ENCODE measurements at regions not wholly inside any gene's neighbourhood (a gene's known extent, or its start where the extent isn't known, plus 50 kb on each side); places are given as distances from the start of the nearest gene placed in this dataset.

DNA sequence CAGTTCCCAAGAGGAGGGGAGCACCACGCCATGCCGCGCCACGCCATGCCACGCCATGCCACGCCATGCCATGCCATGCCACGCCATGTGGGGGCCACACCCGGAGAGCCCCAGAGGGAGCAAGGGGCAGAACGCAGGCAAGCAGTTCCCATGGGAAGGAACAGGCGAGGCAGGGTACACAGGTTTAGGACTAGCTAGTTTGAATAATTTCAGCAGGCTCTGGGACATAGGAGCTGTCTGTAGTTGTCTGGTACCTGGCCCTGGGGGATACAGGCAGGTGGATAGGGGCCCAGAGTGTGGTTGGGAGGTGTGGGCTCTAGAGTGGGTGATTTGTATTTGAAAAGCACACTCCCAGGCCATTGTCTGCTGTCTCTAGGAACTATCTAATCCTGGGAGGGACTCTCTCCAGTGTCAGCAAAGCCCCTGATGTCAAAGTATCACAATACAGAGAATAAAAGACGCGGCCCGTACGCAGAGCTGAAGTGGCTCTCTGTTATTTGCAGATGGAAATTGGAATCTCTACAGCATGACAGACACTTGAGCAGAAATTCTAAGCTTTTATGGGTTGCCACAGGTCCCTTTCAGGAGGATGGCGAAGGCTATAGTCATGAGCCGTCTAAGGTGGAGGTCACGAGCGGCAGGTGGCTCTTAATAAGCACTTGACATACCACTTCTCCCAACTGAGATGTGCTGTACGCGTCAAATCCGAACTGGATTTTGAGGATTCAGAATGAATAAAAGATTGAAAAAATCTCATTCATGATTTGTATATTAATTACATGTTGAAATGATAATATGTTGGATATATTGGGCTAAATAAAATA lies 220.8 kb upstream of the TNRC6C start:
- DNase-seq: no peak

- no peak for DNase-seq
These were observed 219.6 kb upstream of the TNRC6C start for GRCh38 chr17:77738751-77739531.

GRCh38 chr17:77740481-77740880 lies 218.0 kb upstream of the TNRC6C start:
- no peak for DNase-seq

DNA sequence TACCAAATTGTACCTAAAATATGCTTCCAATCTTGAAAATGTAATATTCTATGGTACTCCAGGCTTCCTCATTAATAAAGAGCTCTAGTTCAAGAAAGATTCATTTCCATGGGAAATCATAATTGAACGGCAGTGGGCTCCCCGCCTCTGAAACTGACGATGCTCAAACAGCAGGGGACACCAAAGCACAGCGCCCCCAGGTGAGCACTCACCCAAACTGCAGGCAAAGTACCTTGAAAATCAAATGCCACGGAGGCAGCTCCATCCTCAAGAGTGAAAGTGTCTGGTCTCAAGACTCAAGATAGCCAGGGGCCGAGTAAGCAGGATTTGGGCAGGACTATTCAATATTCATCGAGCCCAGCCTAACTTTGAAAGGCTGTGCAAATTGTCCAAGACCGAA lies 217.4 kb upstream of the TNRC6C start:
- DNase-seq: peak; percentile 14 to 60

GRCh38 chr17:77742579-77742978 lies 215.9 kb upstream of the TNRC6C start:
- DNase-seq: no peak

DNA sequence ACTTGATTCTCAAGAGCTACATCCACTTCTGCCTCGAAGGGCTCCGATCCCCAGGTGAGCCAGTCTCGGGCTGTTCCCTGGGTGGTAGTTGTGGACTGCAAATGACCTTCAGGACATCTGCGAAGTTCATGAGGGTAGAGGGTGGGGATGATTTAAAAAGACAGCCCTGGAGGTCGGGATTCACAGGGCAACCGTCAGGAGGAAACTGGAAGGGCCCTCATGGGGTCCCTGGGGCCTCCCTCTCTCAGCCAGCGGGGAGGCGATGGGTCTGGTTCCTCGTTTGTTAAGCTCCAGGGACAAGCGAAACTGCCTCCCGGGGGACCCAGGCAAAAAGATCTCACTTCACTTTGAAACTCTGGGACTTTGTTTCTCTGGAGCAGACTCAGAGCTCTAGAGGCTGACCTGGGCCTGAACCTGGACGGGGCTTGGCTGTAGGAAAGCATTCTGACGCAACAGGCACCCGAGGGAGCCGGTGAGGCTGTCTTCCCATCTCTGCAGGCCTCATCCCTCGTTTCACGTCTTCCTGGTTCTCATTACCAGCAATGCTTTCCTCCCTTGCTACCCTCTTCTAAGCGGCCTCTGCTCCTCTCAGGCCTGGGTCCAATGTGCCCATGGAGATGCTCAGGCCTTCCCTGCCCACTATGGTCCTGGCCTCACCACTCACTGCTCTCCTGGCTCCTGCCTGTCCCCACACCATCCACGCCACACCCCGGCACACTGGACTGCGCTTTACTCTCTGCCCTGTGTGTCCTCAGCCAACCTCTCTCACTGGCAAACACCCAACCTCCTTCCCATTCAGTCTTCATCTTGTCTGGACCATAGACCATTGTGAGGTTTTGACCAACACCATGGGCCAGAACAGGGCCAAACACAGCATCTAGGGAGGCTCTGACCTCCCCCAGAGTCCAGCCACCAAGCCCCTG lies 214.2 kb upstream of the TNRC6C start:
- DNase-seq: no peak

DNA sequence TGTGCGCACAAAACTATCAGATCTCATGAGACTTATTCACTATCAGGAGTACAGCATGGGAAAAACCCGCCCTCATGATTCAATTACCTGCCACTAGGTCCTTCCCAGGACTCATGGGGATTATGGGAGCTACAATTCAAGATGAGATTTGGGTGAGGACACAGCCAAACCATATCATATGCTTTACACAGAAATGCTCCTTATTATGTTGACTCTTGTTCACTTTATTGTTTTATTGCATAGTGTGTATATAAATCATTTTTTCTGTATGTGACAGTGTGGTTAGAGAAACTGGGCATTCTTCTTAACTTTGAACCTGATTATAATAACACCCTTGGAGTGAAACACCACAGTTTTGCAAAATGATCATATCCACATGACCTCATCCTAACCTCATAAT lies 212.8 kb upstream of the TNRC6C start:
- no peak for DNase-seq

GRCh38 chr17:77746393-77746792 lies 212.1 kb upstream of the TNRC6C start:
- no peak for DNase-seq

GRCh38 chr17:77746896-77747554 lies 211.5 kb upstream of the TNRC6C start:
- no peak for DNase-seq

DNA sequence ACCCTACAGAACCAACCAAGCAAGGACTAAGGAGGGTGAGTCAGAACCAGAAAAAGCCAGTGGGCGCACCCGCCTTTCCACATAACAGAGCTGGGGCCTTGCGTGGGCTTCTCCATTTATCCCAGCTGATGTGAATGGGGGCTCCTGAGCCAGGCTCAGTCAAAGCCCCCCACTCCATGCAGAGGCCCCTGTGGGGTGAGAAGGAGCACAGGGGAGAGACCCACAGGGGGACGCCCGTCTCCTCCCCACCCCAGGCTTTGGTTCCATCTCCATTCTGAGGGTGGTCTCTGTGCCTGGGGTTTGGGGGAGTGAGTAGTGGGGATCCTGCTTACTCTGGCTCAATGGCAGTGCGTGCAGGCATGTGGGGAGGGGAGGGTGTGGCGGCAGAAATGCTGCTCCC lies 210.1 kb upstream of the TNRC6C start:
- DNase-seq: no peak

GRCh38 chr17:77749321-77749751 lies 209.2 kb upstream of the TNRC6C start:
- no peak for DNase-seq

DNA sequence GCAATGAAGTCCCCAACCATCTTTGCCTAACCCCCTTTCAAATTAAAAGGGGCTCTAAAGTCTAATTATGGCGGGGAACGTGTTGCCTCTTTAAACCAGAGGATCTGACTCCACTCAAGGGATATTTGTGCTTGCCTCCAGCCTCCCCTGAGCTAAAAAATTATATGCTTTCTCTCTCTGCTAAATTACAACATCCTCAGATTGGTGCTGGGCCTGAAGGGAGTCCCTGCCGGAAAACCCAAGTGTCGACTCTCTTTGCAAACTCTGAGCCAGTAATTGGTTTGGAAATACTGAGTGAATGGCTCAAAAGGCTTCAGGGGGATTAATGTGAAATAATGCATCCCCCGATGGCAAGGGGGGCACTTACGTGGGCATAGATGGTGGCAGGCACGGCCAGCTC lies 208.5 kb upstream of the TNRC6C start:
- no peak for DNase-seq

DNA sequence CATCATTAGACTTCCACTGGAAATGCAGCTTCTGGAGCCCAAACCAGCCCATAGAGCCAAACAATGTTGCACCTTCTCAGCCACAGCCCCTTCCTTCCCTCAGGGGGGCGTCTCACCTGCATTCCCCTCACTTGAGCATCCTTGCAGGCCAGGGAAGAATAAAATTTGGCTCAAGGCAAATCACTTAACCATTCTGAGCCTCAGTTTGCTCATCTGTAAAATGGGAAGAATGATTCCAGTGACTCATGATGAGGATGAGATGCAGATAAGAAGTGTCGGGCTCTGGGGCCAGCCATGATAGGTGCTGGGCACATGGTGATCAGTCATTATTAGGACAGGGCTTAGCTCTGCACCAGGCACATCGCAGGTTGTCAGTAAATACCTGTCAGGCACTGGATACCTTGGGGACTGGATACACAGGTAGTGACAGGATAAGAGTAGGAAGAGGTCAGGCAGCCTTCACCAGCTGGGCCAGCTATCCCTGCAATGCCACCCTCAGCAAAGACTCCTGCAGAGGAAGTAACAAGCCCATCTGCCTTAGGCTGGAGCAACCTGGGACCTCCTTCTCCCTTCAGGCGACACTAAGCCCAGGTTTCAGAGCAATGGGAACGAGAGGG lies 208.0 kb upstream of the TNRC6C start:
- DNase-seq: no peak

- no peak for DNase-seq
These were observed 205.3 kb upstream of the TNRC6C start for GRCh38 chr17:77753246-77753645.

DNA sequence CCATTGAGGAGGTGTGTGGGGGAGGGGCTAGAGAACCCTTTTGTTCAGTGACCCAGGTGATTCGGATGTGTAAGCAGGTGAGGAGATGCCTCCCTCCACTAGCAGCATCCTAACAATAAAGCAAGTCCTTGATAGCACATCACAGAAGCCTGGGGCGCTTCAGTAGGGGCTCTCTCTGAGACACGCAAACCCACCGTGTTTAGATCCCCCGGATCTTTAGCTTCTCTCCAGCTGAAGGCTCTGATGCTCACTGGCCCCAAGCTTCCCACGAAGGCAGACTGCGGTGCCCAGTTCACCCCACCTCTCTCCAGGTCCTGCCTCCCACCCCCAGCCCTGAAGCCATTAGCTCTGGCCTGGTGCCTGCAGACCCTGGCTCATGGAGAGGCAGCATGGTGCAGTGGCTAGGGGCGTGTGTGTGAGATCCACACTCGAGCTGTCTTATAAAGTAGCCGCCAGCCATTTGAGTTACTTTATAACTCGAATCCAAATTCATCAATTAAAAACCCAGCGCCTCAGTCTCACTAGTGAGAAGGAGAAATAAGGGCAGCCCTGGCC lies 204.7 kb upstream of the TNRC6C start:
- no peak for DNase-seq

GRCh38 chr17:77754956-77755355 lies 203.5 kb upstream of the TNRC6C start:
- no peak for DNase-seq

GRCh38 chr17:77755410-77755963 lies 203.0 kb upstream of the TNRC6C start:
- no peak for DNase-seq

- no peak for DNase-seq
These were observed 202.5 kb upstream of the TNRC6C start for GRCh38 chr17:77756028-77756427.

GRCh38 chr17:77756846-77757560 lies 201.5 kb upstream of the TNRC6C start:
- DNase-seq: no peak

GRCh38 chr17:77757561-77757898 lies 201.0 kb upstream of the TNRC6C start:
- DNase-seq: no peak

- DNase-seq: no peak
These were observed 195.5 kb upstream of the TNRC6C start for GRCh38 chr17:77763023-77763422.
